IMR-90 (cell line): ENCODE measurements at regions not wholly inside any gene's neighbourhood (a gene's known extent, or its start where the extent isn't known, plus 50 kb on each side); places are given as distances from the start of the nearest gene placed in this dataset.

Experiments
- ATAC-seq: fragments of 200-7000 bp; cut with Tn5 transposase; 2 replicates; pipeline ENCODE4 v1.9.1; 2020; ENCODE audit warnings: low read depth, mild to moderate bottlenecking, moderate library complexity
- BruUV-seq: library from RNA; stranded (reverse); fragments of 400-500 nt; replicated peaks from 2 replicates; lab custom pipeline; 2021; lab: Mats Ljungman, UMichigan
- CTCF ChIA-PET: fragments of 300-600 bp; formaldehyde crosslinking; extraction: SDS; loops from one replicate; lab custom pipeline; 2021; ENCODE audit warnings: antibody characterized with exemption; lab: Yijun Ruan, JAX
- POLR2A ChIA-PET: fragments of 300-600 bp; sonication (Branson Sonifier 250); formaldehyde crosslinking; loops from one replicate; lab custom pipeline; 2022; ENCODE audit warnings: antibody characterized with exemption; ENCODE audit not compliant: unreplicated experiment; lab: Charles Lee
- DNase-seq: peaks from one replicate; pipeline ENCODE4 v3.0.0; 2013
- H2AFZ ChIP-seq: replicated peaks from 2 replicates; pipeline ENCODE3; 2013; ENCODE audit warnings: low read length, mild to moderate bottlenecking; ENCODE audit not compliant: poor library complexity
- H2AK5ac ChIP-seq: 2 replicates; pipeline ENCODE4 v1.6.1; 2013; ENCODE audit warnings: low read depth, low read length, inconsistent platforms
- H2AK9ac ChIP-seq: replicated peaks from 2 replicates; pipeline ENCODE3; 2013; ENCODE audit warnings: mild to moderate bottlenecking, low read depth, low read length, moderate library complexity; ENCODE audit not compliant: poor library complexity
- H2BK120ac ChIP-seq: 2 replicates; pipeline ENCODE4 v1.6.1; 2013; ENCODE audit warnings: low read depth, low read length, inconsistent platforms
- H2BK15ac ChIP-seq: 3 replicates; pipeline ENCODE4 v1.6.1; 2013; ENCODE audit warnings: low read depth, low read length, inconsistent platforms
- H2BK20ac ChIP-seq: 2 replicates; pipeline ENCODE4 v1.6.1; 2013; ENCODE audit warnings: low read depth, mild to moderate bottlenecking, inconsistent platforms, low read length, moderate library complexity
- H2BK5ac ChIP-seq: 2 replicates; pipeline ENCODE4 v1.6.1; 2013; ENCODE audit warnings: mild to moderate bottlenecking, low read depth, low read length, inconsistent platforms; ENCODE audit not compliant: poor library complexity, severe bottlenecking
- H3K14ac ChIP-seq: replicated peaks from 2 replicates; pipeline ENCODE4 v1.6.1; 2013; ENCODE audit warnings: low read depth, low read length, inconsistent platforms
- H3K18ac ChIP-seq: 2 replicates; pipeline ENCODE4 v1.6.1; 2013; ENCODE audit warnings: low read depth, low read length, control low read depth
- H3K23ac ChIP-seq: 2 replicates; pipeline ENCODE4 v1.6.1; 2013; ENCODE audit warnings: low read depth, low read length, inconsistent platforms
- H3K27ac ChIP-seq: 2 replicates; pipeline ENCODE4 v1.5.1; 2013; ENCODE audit warnings: mild to moderate bottlenecking, control low read depth, low read length; ENCODE audit not compliant: insufficient read depth
- H3K27me3 ChIP-seq: 2 replicates; pipeline ENCODE4 v1.6.1; 2013; ENCODE audit warnings: low read length; ENCODE audit not compliant: control insufficient read depth, insufficient read depth
- H3K36me3 ChIP-seq: 2 replicates; pipeline ENCODE4 v1.6.1; 2013; ENCODE audit warnings: low read length, mixed read lengths; ENCODE audit not compliant: control insufficient read depth, insufficient read depth
- H3K4ac ChIP-seq: 2 replicates; pipeline ENCODE4 v1.6.1; 2013; ENCODE audit warnings: low read depth, low read length, inconsistent platforms
- H3K4me1 ChIP-seq: 2 replicates; pipeline ENCODE4 v1.6.1; 2013; ENCODE audit warnings: low read length, mixed read lengths; ENCODE audit not compliant: control insufficient read depth, insufficient read depth
- H3K4me2 ChIP-seq: 2 replicates; pipeline ENCODE4 v1.6.1; 2013; ENCODE audit warnings: low read depth, mild to moderate bottlenecking, control low read depth, low read length, moderate library complexity
- H3K4me3 ChIP-seq: 2 replicates; pipeline ENCODE4 v1.5.1; 2013; ENCODE audit warnings: low read depth, mild to moderate bottlenecking, control low read depth, low read length, moderate library complexity; ENCODE audit not compliant: insufficient read depth
- H3K56ac ChIP-seq: 2 replicates; pipeline ENCODE4 v1.6.1; 2013; ENCODE audit warnings: low read length, inconsistent platforms; ENCODE audit not compliant: insufficient read depth; ENCODE audit errors: extremely low read depth
- H3K79me1 ChIP-seq, 2 experiments: 2 replicates each; pipeline ENCODE4 v1.6.1; 2013; ENCODE audit warnings: low read length in 2 of 2, inconsistent platforms in 1 of 2, low read depth in 1 of 2
- H3K9ac ChIP-seq: 2 replicates; pipeline ENCODE4 v1.6.1; 2013; ENCODE audit warnings: low read depth, low read length, control low read depth
- H3K9me1 ChIP-seq: 2 replicates; pipeline ENCODE4 v1.6.1; 2013; ENCODE audit warnings: low read length, inconsistent platforms; ENCODE audit not compliant: insufficient read depth
- H3K9me3 ChIP-seq: 2 replicates; pipeline ENCODE4 v1.6.1; 2013; ENCODE audit warnings: low read length; ENCODE audit not compliant: control insufficient read depth, insufficient read depth
- H4K20me1 ChIP-seq: 2 replicates; pipeline ENCODE4 v1.6.1; 2013; ENCODE audit warnings: low read length, inconsistent platforms; ENCODE audit not compliant: insufficient read depth
- H4K5ac ChIP-seq: 2 replicates; pipeline ENCODE4 v1.6.1; 2013; ENCODE audit warnings: mild to moderate bottlenecking, low read depth, low read length, control low read depth
- H4K8ac ChIP-seq, 2 experiments: 2 replicates each; pipeline ENCODE4 v1.6.1; 2013; ENCODE audit warnings: low read depth in 2 of 2, low read length in 2 of 2, control low read depth in 1 of 2, inconsistent platforms in 1 of 2
- H4K91ac ChIP-seq: 2 replicates; pipeline ENCODE4 v1.6.1; 2013; ENCODE audit warnings: low read depth, low read length, inconsistent platforms; ENCODE audit not compliant: insufficient read depth
- BHLHE40 ChIP-seq: fragments of 150-350 bp; IDR thresholded peaks from 2 replicates; pipeline ENCODE4 v1.6.1; 2016; ENCODE audit warnings: mild to moderate bottlenecking, low read depth, low read length
- CEBPB ChIP-seq: IDR thresholded peaks from 2 replicates; pipeline ENCODE4 v1.6.1; 2012; ENCODE audit warnings: low read depth, low read length, improper control_type of control experiment
- ELK1 ChIP-seq: fragments of 150-350 bp; IDR thresholded peaks from 2 replicates; pipeline ENCODE4 v1.6.1; 2016; ENCODE audit warnings: low read depth, mild to moderate bottlenecking, low read length, moderate library complexity, borderline replicate concordance
- FOS ChIP-seq: fragments of 150-350 bp; IDR thresholded peaks from 2 replicates; pipeline ENCODE4 v1.6.1; 2016; ENCODE audit warnings: low read depth, low read length
- MAFK ChIP-seq: IDR thresholded peaks from 2 replicates; pipeline ENCODE4 v1.6.1; 2012; ENCODE audit warnings: low read depth, low read length, improper control_type of control experiment
- MAZ ChIP-seq: IDR thresholded peaks from 2 replicates; pipeline ENCODE4 v1.6.1; 2012; ENCODE audit warnings: low read depth, mild to moderate bottlenecking, low read length, improper control_type of control experiment, moderate library complexity, borderline replicate concordance
- NFE2L2 ChIP-seq: fragments of 150-350 bp; IDR thresholded peaks from 2 replicates; pipeline ENCODE4 v1.6.1; 2016; ENCODE audit warnings: low read depth, mild to moderate bottlenecking, low read length
- POLR2A ChIP-seq: IDR thresholded peaks from 2 replicates; pipeline ENCODE4 v1.6.1; 2012; ENCODE audit warnings: mild to moderate bottlenecking, low read depth, low read length
- RAD21 ChIP-seq: IDR thresholded peaks from 2 replicates; pipeline ENCODE4 v1.6.1; 2012; ENCODE audit warnings: low read length, improper control_type of control experiment
- RCOR1 ChIP-seq: IDR thresholded peaks from 2 replicates; pipeline ENCODE4 v1.6.1; 2012; ENCODE audit warnings: mild to moderate bottlenecking, low read length, improper control_type of control experiment; ENCODE audit not compliant: insufficient replicate concordance
- RFX5 ChIP-seq: IDR thresholded peaks from 2 replicates; pipeline ENCODE4 v1.8.0; 2012; ENCODE audit warnings: low read depth, mild to moderate bottlenecking, low read length, moderate library complexity
- SMC3 ChIP-seq: fragments of 150-350 bp; IDR thresholded peaks from 2 replicates; pipeline ENCODE4 v1.6.1; 2016; ENCODE audit warnings: low read depth, mild to moderate bottlenecking, antibody characterized with exemption, low read length, moderate library complexity
- USF2 ChIP-seq: fragments of 150-350 bp; IDR thresholded peaks from 2 replicates; pipeline ENCODE4 v1.6.1; 2017; ENCODE audit warnings: mild to moderate bottlenecking, antibody characterized with exemption, low read length, low read depth
- WGBS, 2 experiments: methylation state at CpG; one replicate each; pipeline versions ENCODE4 v1.1.5 to v1.1.7; 2013; ENCODE audit warnings: missing lambda C conversion rate in 2 of 2; ENCODE audit not compliant: insufficient read length in 1 of 2; ENCODE audit errors: extremely low coverage in 2 of 2; 5-methylcytosine and 5-hydroxymethylcytosine counted together
- dilution Hi-C: fragments of 300-500 bp; cut with HindIII; formaldehyde crosslinking; loops from one replicate; pipeline ENCODE4 v1.14.3; 2018; ENCODE audit warnings: low sequenced_read_pairs; ENCODE audit not compliant: unreplicated experiment
- in situ Hi-C: fragments of 300-500 bp; cut with MboI; formaldehyde crosslinking; loops from 3 replicates; pipeline ENCODE4 v1.14.3; 2019; ENCODE audit warnings: low sequenced_read_pairs, inconsistent platforms, mixed read lengths
- intact Hi-C: fragments of 100-400 bp; cut with micrococcal nuclease; formaldehyde crosslinking; loops from 2 replicates; pipeline ENCODE4 v1.10.0; 2022

GRCh38 chr11:10627291-10627690, 58.8 kb upstream of the LYVE1 start:
- TF ChIP-seq RAD21 = no peak
- TF ChIP-seq MAZ = no peak
- TF ChIP-seq RCOR1 = no peak
- TF ChIP-seq CEBPB = no peak
- TF ChIP-seq FOS = no peak
- no peak for TF ChIP-seq MAFK
- TF ChIP-seq ELK1 = no peak
- TF ChIP-seq BHLHE40 = no peak
- TF ChIP-seq RFX5 = no peak
- TF ChIP-seq SMC3 = no peak
- TF ChIP-seq NFE2L2 = no peak
- TF ChIP-seq USF2 = no peak
- no peak for TF ChIP-seq POLR2A
- H2AFZ ChIP-seq = no peak overlapping the region
- H3K27ac ChIP-seq = no peak overlapping the region
- H3K9ac ChIP-seq = no peak overlapping the region
- no peak overlapping the region for H2BK20ac ChIP-seq
- H3K23ac ChIP-seq = no peak overlapping the region
- H3K9me3 ChIP-seq = no peaks in the 10 kb centered on the region
- H3K14ac ChIP-seq = no peak overlapping the region
- in situ Hi-C loops = no loop called here
- BruUV-seq = no TSS peak
- intact Hi-C loops = no loop called here
- H3K9me1 ChIP-seq = peaks cover 16% of the 10 kb centered on the region; the same call in 1 of the 2 replicates
- ChIA-PET POLR2A (no interaction called here), CTCF (no interaction called here)
- H2BK120ac ChIP-seq = no peak overlapping the region
- H4K8ac ChIP-seq = no peak overlapping the region
- no peak overlapping the region for H3K4ac ChIP-seq
- no peaks in the 10 kb centered on the region for H3K27me3 ChIP-seq
- no peak overlapping the region for H4K91ac ChIP-seq
- no peak overlapping the region for H3K4me3 ChIP-seq
- no peak overlapping the region for H2BK15ac ChIP-seq
- H2BK5ac ChIP-seq = no peak overlapping the region
- no peak overlapping the region for H2AK9ac ChIP-seq
- WGBS, 2 experiments = 93% methylated on average over 2 of the region's 7 CpGs; no CpG with 5 or more reads in 1 of the 2 experiments
- no peak overlapping the region for H3K56ac ChIP-seq
- H3K4me1 ChIP-seq = peaks cover 4% of the 10 kb centered on the region
- H3K36me3 ChIP-seq = peaks cover 84% of the 10 kb centered on the region
- no peak overlapping the region for H3K4me2 ChIP-seq
- ATAC-seq = no peak
- DNase-seq = no peak
- H2AK5ac ChIP-seq = no peak overlapping the region
- H4K20me1 ChIP-seq = no peaks in the 10 kb centered on the region
- H3K79me1 ChIP-seq = peaks cover 0 to 27% of the 10 kb centered on the region in 2 experiments; a peak in 1 of 4 replicates
- no peak overlapping the region for H4K5ac ChIP-seq
- no peak overlapping the region for H3K18ac ChIP-seq
- dilution Hi-C loops = no loop called here
